H9 (cell line): ENCODE measurements at regions not wholly inside any gene's neighbourhood (a gene's known extent, or its start where the extent isn't known, plus 50 kb on each side); places are given as distances from the start of the nearest gene placed in this dataset.

Source experiments
- DNase-seq: peaks from one replicate; pipeline ENCODE4 v3.0.0-alpha.2; 2017
- H2AFZ ChIP-seq: one replicate; pipeline ENCODE4 v1.6.1; 2013; ENCODE audit warnings: mild to moderate bottlenecking, low read length, control low read depth, moderate library complexity
- H2AK5ac ChIP-seq: 2 replicates; pipeline ENCODE4 v1.6.1; 2013; ENCODE audit warnings: low read length, control low read depth, mixed read lengths; ENCODE audit not compliant: insufficient read length
- H2BK120ac ChIP-seq: one replicate; pipeline ENCODE4 v1.6.1; 2013; ENCODE audit warnings: low read depth, mild to moderate bottlenecking, low read length, control low read depth, inconsistent platforms; ENCODE audit not compliant: poor library complexity, severe bottlenecking
- H2BK12ac ChIP-seq: 2 replicates; pipeline ENCODE4 v1.6.1; 2013; ENCODE audit warnings: low read length, control low read depth, mixed read lengths, low read depth; ENCODE audit not compliant: insufficient read length
- H2BK15ac ChIP-seq: 2 replicates; pipeline ENCODE4 v1.6.1; 2013; ENCODE audit warnings: low read depth, low read length, control low read depth
- H2BK20ac ChIP-seq: one replicate; pipeline ENCODE4 v1.6.1; 2013; ENCODE audit warnings: low read depth, mild to moderate bottlenecking, low read length, control low read depth, inconsistent platforms; ENCODE audit not compliant: poor library complexity, severe bottlenecking
- H2BK5ac ChIP-seq: 2 replicates; pipeline ENCODE4 v1.6.1; 2013; ENCODE audit warnings: low read length, control low read depth, mixed read lengths; ENCODE audit not compliant: insufficient read length
- H3K14ac ChIP-seq: 2 replicates; pipeline ENCODE4 v1.6.1; 2013; ENCODE audit warnings: low read length, control low read depth; ENCODE audit not compliant: insufficient read depth
- H3K18ac ChIP-seq: 2 replicates; pipeline ENCODE4 v1.6.1; 2013; ENCODE audit warnings: low read depth, mild to moderate bottlenecking, mixed read lengths, low read length, control low read depth; ENCODE audit not compliant: insufficient read length
- H3K23ac ChIP-seq: 2 replicates; pipeline ENCODE4 v1.6.1; 2013; ENCODE audit warnings: low read length, control low read depth, mixed read lengths, low read depth; ENCODE audit not compliant: insufficient read length
- H3K23me2 ChIP-seq: 2 replicates; pipeline ENCODE4 v1.6.1; 2013; ENCODE audit warnings: low read depth, mild to moderate bottlenecking, mixed read lengths, low read length, control low read depth; ENCODE audit not compliant: insufficient read length, poor library complexity, severe bottlenecking
- H3K27ac ChIP-seq: 2 replicates; pipeline ENCODE4 v1.5.1; 2013; ENCODE audit warnings: low read length, control low read depth, mixed read lengths, low read depth; ENCODE audit not compliant: insufficient read length
- H3K27me3 ChIP-seq: 2 replicates; pipeline ENCODE4 v1.6.1; 2013; ENCODE audit warnings: low read length, control low read depth, inconsistent platforms; ENCODE audit not compliant: insufficient read depth
- H3K4ac ChIP-seq: 2 replicates; pipeline ENCODE4 v1.6.1; 2013; ENCODE audit warnings: low read depth, mild to moderate bottlenecking, control low read depth, inconsistent platforms, low read length, moderate library complexity
- H3K4me1 ChIP-seq: 2 replicates; pipeline ENCODE4 v1.6.1; 2013; ENCODE audit warnings: low read length, control low read depth, inconsistent platforms; ENCODE audit not compliant: insufficient read depth
- H3K4me2 ChIP-seq: 2 replicates; pipeline ENCODE4 v1.6.1; 2013; ENCODE audit warnings: low read length, control low read depth, mixed read lengths; ENCODE audit not compliant: insufficient read length, insufficient read depth
- H3K56ac ChIP-seq: 2 replicates; pipeline ENCODE4 v1.6.1; 2013; ENCODE audit warnings: low read depth, mild to moderate bottlenecking, mixed read lengths, low read length, control low read depth; ENCODE audit not compliant: insufficient read length
- H3K79me1 ChIP-seq: 2 replicates; pipeline ENCODE4 v1.6.1; 2013; ENCODE audit warnings: low read depth, mild to moderate bottlenecking, moderate library complexity, low read length, control low read depth, inconsistent platforms; ENCODE audit not compliant: insufficient read depth, poor library complexity, severe bottlenecking
- H3K79me2 ChIP-seq: 2 replicates; pipeline ENCODE4 v1.6.1; 2013; ENCODE audit warnings: low read length, control low read depth, inconsistent platforms; ENCODE audit not compliant: insufficient read depth
- H3K9ac ChIP-seq: 2 replicates; pipeline ENCODE4 v1.6.1; 2013; ENCODE audit warnings: low read length, control low read depth, mixed read lengths; ENCODE audit not compliant: insufficient read length; ENCODE audit errors: extremely low read depth
- H3K9me3 ChIP-seq: one replicate; pipeline ENCODE4 v1.6.1; 2013; ENCODE audit warnings: low read depth, low read length, inconsistent platforms; ENCODE audit not compliant: control insufficient read depth
- H3T11ph ChIP-seq: one replicate; pipeline ENCODE4 v1.6.1; 2013; ENCODE audit warnings: mild to moderate bottlenecking, low read length, control low read depth, inconsistent platforms
- H4K20me1 ChIP-seq: one replicate; pipeline ENCODE4 v1.6.1; 2013; ENCODE audit not compliant: control insufficient read depth, insufficient read length, insufficient read depth
- H4K5ac ChIP-seq: 2 replicates; pipeline ENCODE4 v1.6.1; 2013; ENCODE audit warnings: low read depth, mild to moderate bottlenecking, mixed read lengths, low read length, control low read depth; ENCODE audit not compliant: insufficient read length
- H4K8ac ChIP-seq: replicated peaks from 2 replicates; pipeline ENCODE4 v1.6.1; 2013; ENCODE audit warnings: low read length, control low read depth, mixed read lengths, low read depth; ENCODE audit not compliant: insufficient read length
- H4K91ac ChIP-seq: 2 replicates; pipeline ENCODE4 v1.6.1; 2013; ENCODE audit warnings: low read depth, mild to moderate bottlenecking, moderate library complexity, mixed read lengths, low read length, control low read depth; ENCODE audit not compliant: insufficient read length
- H3K27ac Mint-ChIP-seq, 3 experiments: 2 replicates in 2 of 3; 3 replicates in 1 of 3; pipeline ENCODE4 v1.8.0; 2020 to 2021; ENCODE audit warnings: mixed read lengths in 3 of 3, mild to moderate bottlenecking in 1 of 3, moderate library complexity in 1 of 3
- H3K27me3 Mint-ChIP-seq: 2 replicates; pipeline ENCODE4 v1.8.0; 2021; ENCODE audit warnings: low read depth, mild to moderate bottlenecking, moderate library complexity, mixed read lengths
- H3K36me3 Mint-ChIP-seq, 3 experiments: 2 replicates in 2 of 3; 3 replicates in 1 of 3; pipeline ENCODE4 v1.8.0; 2020 to 2021; ENCODE audit warnings: low read depth in 3 of 3, mixed read lengths in 3 of 3; ENCODE audit not compliant: insufficient read depth in 1 of 3
- H3K4me1 Mint-ChIP-seq, 2 experiments: 2 replicates each; pipeline ENCODE4 v1.8.0; 2020; ENCODE audit warnings: mixed read lengths in 2 of 2
- H3K4me3 Mint-ChIP-seq, 2 experiments: 2 replicates in 1 of 2; 3 replicates in 1 of 2; pipeline ENCODE4 v1.8.0; 2020 to 2021; ENCODE audit warnings: mild to moderate bottlenecking in 2 of 2, mixed read lengths in 2 of 2, moderate library complexity in 1 of 2
- H3K9me3 Mint-ChIP-seq, 2 experiments: 2 replicates in 1 of 2; 3 replicates in 1 of 2; pipeline ENCODE4 v1.8.0; 2020; ENCODE audit warnings: mild to moderate bottlenecking in 2 of 2, mixed read lengths in 2 of 2, moderate library complexity in 1 of 2
- TF ChIP-seq, protein P1 (sequence below): fragments of 200-600 bp; sonication (generic); conservative IDR thresholded peaks from 3 replicates; pipeline ENCODE4 v1.8.0; 2021; ENCODE audit warnings: antibody characterized with exemption, mild to moderate bottlenecking

GRCh38 chr4:119841361-119841760 lies 212.8 kb upstream of the PDE5A start:
- Mint-ChIP-seq H3K9me3 (peaks cover 6 to 10% of the 10 kb centered on the region in 2 experiments; a peak in 4 of 5 replicates), H3K4me1 (no peaks in the 10 kb centered on the region), H3K36me3 (peaks cover 0 to 7% (median 5%) of the 10 kb centered on the region in 3 experiments; a peak in 2 of 7 replicates), H3K27ac (no peak overlapping the region), H3K4me3 (no peak overlapping the region; a peak in 1 of 5 replicates), H3K27me3 (no peaks in the 10 kb centered on the region)
- Histone ChIP-seq H4K8ac (no peak overlapping the region), H2BK120ac (no peak overlapping the region), H3K79me2 (no peaks in the 10 kb centered on the region), H3K23me2 (no peaks in the 10 kb centered on the region), H3K4ac (no peak overlapping the region), H4K91ac (no peak overlapping the region), H2AK5ac (no peak overlapping the region), H4K5ac (no peak overlapping the region), H3K14ac (no peak overlapping the region), H3K4me2 (no peak overlapping the region), H3T11ph (no peak overlapping the region), H2AFZ (no peak overlapping the region), H3K27me3 (no peaks in the 10 kb centered on the region), H3K56ac (no peak overlapping the region), H3K18ac (no peak overlapping the region), H3K9me3 (no peaks in the 10 kb centered on the region), H3K9ac (no peak overlapping the region), H3K23ac (no peak overlapping the region), H2BK12ac (no peak overlapping the region), H3K4me1 (no peaks in the 10 kb centered on the region), H2BK5ac (no peak overlapping the region), H3K79me1 (no peaks in the 10 kb centered on the region), H3K27ac (no peak overlapping the region), H4K20me1 (no peaks in the 10 kb centered on the region), H2BK20ac (no peak overlapping the region), H2BK15ac (no peak overlapping the region)
- no peak for DNase-seq
- TF ChIP-seq, protein P1, sequence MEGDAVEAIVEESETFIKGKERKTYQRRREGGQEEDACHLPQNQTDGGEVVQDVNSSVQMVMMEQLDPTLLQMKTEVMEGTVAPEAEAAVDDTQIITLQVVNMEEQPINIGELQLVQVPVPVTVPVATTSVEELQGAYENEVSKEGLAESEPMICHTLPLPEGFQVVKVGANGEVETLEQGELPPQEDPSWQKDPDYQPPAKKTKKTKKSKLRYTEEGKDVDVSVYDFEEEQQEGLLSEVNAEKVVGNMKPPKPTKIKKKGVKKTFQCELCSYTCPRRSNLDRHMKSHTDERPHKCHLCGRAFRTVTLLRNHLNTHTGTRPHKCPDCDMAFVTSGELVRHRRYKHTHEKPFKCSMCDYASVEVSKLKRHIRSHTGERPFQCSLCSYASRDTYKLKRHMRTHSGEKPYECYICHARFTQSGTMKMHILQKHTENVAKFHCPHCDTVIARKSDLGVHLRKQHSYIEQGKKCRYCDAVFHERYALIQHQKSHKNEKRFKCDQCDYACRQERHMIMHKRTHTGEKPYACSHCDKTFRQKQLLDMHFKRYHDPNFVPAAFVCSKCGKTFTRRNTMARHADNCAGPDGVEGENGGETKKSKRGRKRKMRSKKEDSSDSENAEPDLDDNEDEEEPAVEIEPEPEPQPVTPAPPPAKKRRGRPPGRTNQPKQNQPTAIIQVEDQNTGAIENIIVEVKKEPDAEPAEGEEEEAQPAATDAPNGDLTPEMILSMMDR, result no peak
